ENCODE measurements at regions not wholly inside any gene's neighbourhood (a gene's known extent, or its start where the extent isn't known, plus 50 kb on each side); places are given as distances from the start of the nearest gene placed in this dataset.

- TF ChIP-seq SP1 (IDR thresholded peaks at IDR 0.05) (no peak), NR2F2 (IDR thresholded peaks at IDR 0.05) (no peak)
- H3K9me3 ChIP-seq (ENCODE audit: control insufficient read depth in 4 of 4, low read length in 3 of 4): no peaks in the 10 kb centered on the region
- H3K4me3 ChIP-seq (ENCODE audit: low read depth in 1 of 3, low read length in 3 of 3): no peak overlapping the region
- H3K27me3 ChIP-seq (ENCODE audit: control insufficient read depth in 4 of 4, insufficient read depth in 4 of 4, low read length in 3 of 4): no peaks in the 10 kb centered on the region
- H3K36me3 ChIP-seq (ENCODE audit: control insufficient read depth in 4 of 4, insufficient read depth in 3 of 4, low read depth in 1 of 4, low read length in 3 of 4): no peaks in the 10 kb centered on the region
- H3K27ac ChIP-seq (ENCODE audit: low read depth in 1 of 2, low read length in 2 of 2): no peak overlapping the region
- WGBS: 94% methylated on average over 1 of the region's 1 CpG
- H3K9ac ChIP-seq (ENCODE audit: low read depth in 1 of 2, low read length in 2 of 2): no peak overlapping the region
- no peak for DNase-seq (ENCODE audit: low spot score)
- no peaks in the 10 kb centered on the region for H3K4me1 ChIP-seq (ENCODE audit: control insufficient read depth in 4 of 4, insufficient read depth in 4 of 4, low read length in 3 of 4)
Measured at GRCh38 chr1:192927496-192927895, 118.7 kb downstream of the RGS2 start.

GRCh38 chr1:192929597-192929996 lies 120.8 kb downstream of the RGS2 start:
- Histone ChIP-seq H3K9ac (ENCODE audit: low read depth in 1 of 2, low read length in 2 of 2) (no peak overlapping the region), H3K36me3 (ENCODE audit: control insufficient read depth in 4 of 4, insufficient read depth in 3 of 4, low read depth in 1 of 4, low read length in 3 of 4) (no peaks in the 10 kb centered on the region), H3K9me3 (ENCODE audit: control insufficient read depth in 4 of 4, low read length in 3 of 4) (no peaks in the 10 kb centered on the region), H3K4me3 (ENCODE audit: low read depth in 1 of 3, low read length in 3 of 3) (no peak overlapping the region), H3K27me3 (ENCODE audit: control insufficient read depth in 4 of 4, insufficient read depth in 4 of 4, low read length in 3 of 4) (no peaks in the 10 kb centered on the region), H3K4me1 (ENCODE audit: control insufficient read depth in 4 of 4, insufficient read depth in 4 of 4, low read length in 3 of 4) (no peaks in the 10 kb centered on the region), H3K27ac (ENCODE audit: low read depth in 1 of 2, low read length in 2 of 2) (no peak overlapping the region)
- 84% methylated on average over 3 of the region's 3 CpGs for WGBS
- DNase-seq (ENCODE audit: low spot score): no peak
- TF ChIP-seq CTCF (IDR thresholded peaks at IDR 0.05; ENCODE audit: low read depth, low read length, missing input control) (no peak), HNF4G (IDR thresholded peaks at IDR 0.05) (no peak)

GRCh38 chr1:192933744-192934143 lies 124.9 kb downstream of the RGS2 start:
- Histone ChIP-seq H3K4me3 (ENCODE audit: low read depth in 1 of 3, low read length in 3 of 3) (no peak overlapping the region), H3K27me3 (ENCODE audit: control insufficient read depth in 4 of 4, insufficient read depth in 4 of 4, low read length in 3 of 4) (no peaks in the 10 kb centered on the region), H3K4me1 (ENCODE audit: control insufficient read depth in 4 of 4, insufficient read depth in 4 of 4, low read length in 3 of 4) (no peaks in the 10 kb centered on the region), H3K9me3 (ENCODE audit: control insufficient read depth in 4 of 4, low read length in 3 of 4) (no peaks in the 10 kb centered on the region), H3K9ac (ENCODE audit: low read depth in 1 of 2, low read length in 2 of 2) (no peak overlapping the region), H3K36me3 (ENCODE audit: control insufficient read depth in 4 of 4, insufficient read depth in 3 of 4, low read depth in 1 of 4, low read length in 3 of 4) (no peaks in the 10 kb centered on the region), H3K27ac (ENCODE audit: low read depth in 1 of 2, low read length in 2 of 2) (no peak overlapping the region)
- DNase-seq (ENCODE audit: low spot score): no peak
- WGBS: 98% methylated on average over 1 of the region's 1 CpG
- TF ChIP-seq MAX (IDR thresholded peaks at IDR 0.05) (no peak), RXRA (IDR thresholded peaks at IDR 0.05) (no peak), GABPA (IDR thresholded peaks at IDR 0.05 in 1 of 2, conservative IDR thresholded peaks at IDR 0.05 in 1 of 2) (no peak), JUND (IDR thresholded peaks at IDR 0.05) (no peak), REST (IDR thresholded peaks at IDR 0.05) (no peak), TAF1 (conservative IDR thresholded peaks at IDR 0.05) (no peak), FOXA2 (IDR thresholded peaks at IDR 0.05) (no peak), YY1 (IDR thresholded peaks at IDR 0.05) (no peak)
